KG1 (cell line): ENCODE measurements at regions not wholly inside any gene's neighbourhood (a gene's known extent, or its start where the extent isn't known, plus 50 kb on each side); places are given as distances from the start of the nearest gene placed in this dataset.
"Not testable (repeated sequence)": the region's sequence is repeated elsewhere in the genome, so short reads cannot be mapped to it uniquely, and the experiment has no call there.

Source experiments
- DNase-seq: peaks from one replicate; lab custom pipeline; 2025; lab: John Stamatoyannopoulos, UW

DNA sequence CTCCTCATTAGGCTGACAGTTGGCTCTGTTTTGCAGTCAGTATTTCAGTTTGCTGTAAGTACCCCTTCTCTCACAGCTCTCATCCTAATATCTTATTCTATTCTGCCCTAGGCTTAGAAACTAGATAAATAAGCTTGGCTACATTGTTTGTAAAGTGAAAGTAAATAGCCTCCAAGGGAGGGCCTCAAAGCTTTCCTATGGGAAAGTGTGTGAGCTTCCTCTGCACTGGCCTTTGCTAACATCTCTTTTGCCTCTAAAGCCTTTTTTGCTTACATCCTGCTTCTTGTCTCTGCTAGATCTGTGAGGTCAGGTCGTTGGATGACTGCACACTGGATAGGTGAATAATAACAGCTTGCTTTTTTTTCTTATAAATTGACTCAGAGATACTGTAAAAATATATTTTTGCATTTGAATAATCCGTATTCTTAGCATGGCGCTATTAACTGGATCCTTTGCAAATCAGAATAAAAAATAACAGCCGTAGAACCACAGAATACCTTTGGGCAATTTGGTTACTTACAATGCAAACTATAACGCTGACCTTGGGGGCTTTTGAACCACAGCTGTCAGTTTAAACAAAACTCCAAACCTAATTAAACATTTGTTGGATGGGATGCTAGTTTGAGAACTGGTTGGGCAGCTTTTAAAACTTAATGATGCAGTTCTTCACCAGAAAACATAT is 55.1 kb downstream of the TTC6 start:
- no peak for DNase-seq

DNA sequence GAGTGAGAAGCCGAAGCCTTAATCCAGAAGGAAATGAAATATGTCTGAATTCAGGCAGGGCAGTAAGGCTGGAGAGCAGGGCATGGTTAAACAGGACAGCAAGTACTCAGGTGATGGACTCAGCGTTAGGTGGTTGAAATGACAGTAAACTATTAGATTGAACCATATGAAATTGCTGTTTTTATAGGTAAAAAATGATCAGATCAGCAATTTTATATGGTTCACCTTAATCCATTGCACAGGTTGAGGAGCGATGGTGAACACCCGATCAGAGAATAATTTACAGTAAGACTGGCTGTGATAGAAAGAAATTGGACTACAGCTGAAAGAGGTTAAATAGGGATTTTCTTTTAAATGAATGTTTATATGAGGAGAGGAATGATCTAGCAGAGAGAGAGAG is 56.6 kb downstream of the TTC6 start:
- DNase-seq = no peak

DNA sequence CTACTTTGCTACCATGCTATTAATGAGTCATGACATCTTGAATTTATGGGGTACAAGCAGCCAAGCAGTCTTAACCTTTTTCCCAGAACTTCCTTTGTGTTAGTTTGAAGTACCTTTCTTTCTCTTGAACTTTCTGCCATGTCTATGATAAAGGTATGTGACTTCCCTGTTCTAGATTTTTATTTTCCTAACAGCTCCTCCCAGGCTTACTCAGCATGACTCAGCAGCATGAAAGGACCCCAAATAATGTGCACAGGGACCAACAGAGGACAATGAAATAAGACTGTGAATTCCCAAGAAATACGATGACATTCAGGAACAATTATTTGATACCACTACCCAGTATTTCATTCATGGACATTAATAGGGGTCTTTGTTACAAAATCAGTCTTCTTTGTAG is 60.0 kb downstream of the TTC6 start:
- DNase-seq = no peak

- DNase-seq = no peak
These were observed 62.7 kb downstream of the TTC6 start for GRCh38 chr14:37658156-37658555.

- DNase-seq = no peak
These were observed 68.1 kb downstream of the TTC6 start for GRCh38 chr14:37663498-37663897.

- no peak for DNase-seq
These were observed 70.0 kb downstream of the TTC6 start for GRCh38 chr14:37665479-37665878.

- no peak for DNase-seq
These were observed 70.5 kb downstream of the TTC6 start for GRCh38 chr14:37665951-37666350.

DNA sequence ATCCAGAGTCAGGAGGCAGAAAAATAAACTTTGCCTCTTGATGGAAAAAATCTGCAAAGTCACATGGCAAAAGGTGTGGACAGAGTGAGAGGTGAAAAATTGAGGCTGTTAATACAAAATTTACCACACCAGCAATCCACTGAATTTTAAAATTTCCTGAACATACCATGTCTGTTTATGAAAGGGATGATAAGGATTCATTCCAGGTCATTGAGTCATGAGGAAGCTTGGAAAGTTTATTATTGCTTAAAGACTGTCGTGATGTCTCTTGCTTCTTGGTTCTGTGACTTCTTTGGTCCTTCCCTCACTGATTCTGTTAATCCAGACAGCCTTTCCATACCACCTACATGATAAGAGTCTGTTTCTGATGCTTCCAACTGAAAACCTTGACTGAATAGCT is 73.2 kb downstream of the TTC6 start:
- DNase-seq = no peak

DNA sequence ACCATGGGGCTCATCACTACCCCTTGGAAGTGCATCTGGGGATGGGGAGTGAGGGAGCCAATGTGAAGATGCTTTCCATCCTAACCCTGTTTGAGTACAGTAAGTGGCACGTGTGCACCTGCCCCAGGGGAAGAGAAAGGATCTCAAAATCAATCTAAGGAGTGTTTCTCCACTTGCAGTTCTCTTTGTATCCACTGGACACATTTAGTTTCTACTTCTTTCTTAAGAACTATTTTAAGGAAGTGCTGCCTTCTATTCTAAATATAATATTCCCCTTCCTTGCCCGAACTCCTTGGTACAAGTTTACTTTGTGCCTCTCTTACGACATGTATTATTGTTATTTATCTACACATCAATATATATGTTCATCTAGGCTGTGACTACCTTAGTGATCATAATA is 73.8 kb downstream of the TTC6 start:
- DNase-seq = no peak

GRCh38 chr14:37673439-37673838 is 78.0 kb downstream of the TTC6 start:
- DNase-seq = no peak

DNA sequence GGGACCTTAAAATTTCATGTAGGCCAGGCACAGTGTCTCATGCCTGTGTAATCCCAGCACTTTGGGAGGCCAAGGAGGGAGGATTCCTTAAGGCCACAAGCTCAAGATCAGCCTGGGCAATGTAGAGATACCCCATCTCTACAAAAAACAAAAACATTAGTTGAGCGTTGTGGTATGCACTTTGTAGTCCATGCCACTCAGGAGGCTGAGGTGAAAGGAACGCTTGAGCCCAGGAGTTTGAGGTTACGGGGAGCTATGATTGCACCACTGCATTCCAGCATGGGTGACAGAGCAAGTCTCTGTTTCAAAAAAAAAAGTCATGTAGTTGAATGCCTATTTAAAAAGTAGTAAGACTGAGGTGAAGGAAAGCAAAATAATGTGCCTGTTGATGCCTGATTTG is 83.5 kb downstream of the TTC6 start:
- DNase-seq = no peak

- DNase-seq = no peak
These were observed 86.1 kb downstream of the TTC6 start for GRCh38 chr14:37681486-37681885.

DNA sequence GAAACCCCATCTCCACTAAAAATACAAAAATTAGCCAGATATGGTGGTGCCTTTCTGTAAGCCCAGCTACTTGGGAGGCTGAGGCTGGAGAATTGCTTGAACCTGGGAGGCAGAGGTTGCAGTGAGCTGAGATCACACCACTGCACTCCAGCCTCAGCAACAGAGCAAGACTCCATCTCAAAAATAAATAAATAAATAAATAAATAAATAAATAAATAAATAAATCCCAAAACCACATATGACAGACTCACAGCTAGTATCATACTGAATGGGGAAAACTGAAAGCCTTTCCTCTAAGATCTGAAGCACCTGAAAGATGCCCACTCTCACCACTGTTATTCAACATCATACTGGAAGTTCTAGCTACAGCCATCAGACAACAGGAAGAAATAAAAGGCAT is 97.3 kb downstream of the TTC6 start:
- DNase-seq = not testable (repeated sequence)

GRCh38 chr14:37693420-37693819 is 98.0 kb downstream of the TTC6 start:
- not testable (repeated sequence) for DNase-seq

DNA sequence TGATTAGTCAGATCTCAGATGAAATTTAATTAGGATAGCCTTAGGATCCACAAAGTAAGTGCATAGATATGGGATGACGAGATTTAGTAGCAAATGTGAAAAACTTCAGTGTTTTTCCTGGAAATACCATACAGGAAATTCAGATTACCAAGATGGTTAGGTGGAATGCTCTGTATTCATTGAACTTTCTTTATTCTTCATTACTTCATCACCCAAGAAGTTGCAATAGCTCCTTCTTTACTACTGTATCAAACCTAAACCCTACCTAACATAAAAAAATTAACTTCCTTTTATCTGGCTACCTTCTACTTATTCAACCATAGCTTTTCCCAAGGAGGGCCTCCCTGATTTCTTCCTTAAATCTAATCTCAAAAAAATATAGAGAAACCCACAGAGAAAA is 100.4 kb downstream of the TTC6 start:
- no peak for DNase-seq

- no peak for DNase-seq
These were observed 102.2 kb downstream of the TTC6 start for GRCh38 chr14:37697489-37698121.

DNA sequence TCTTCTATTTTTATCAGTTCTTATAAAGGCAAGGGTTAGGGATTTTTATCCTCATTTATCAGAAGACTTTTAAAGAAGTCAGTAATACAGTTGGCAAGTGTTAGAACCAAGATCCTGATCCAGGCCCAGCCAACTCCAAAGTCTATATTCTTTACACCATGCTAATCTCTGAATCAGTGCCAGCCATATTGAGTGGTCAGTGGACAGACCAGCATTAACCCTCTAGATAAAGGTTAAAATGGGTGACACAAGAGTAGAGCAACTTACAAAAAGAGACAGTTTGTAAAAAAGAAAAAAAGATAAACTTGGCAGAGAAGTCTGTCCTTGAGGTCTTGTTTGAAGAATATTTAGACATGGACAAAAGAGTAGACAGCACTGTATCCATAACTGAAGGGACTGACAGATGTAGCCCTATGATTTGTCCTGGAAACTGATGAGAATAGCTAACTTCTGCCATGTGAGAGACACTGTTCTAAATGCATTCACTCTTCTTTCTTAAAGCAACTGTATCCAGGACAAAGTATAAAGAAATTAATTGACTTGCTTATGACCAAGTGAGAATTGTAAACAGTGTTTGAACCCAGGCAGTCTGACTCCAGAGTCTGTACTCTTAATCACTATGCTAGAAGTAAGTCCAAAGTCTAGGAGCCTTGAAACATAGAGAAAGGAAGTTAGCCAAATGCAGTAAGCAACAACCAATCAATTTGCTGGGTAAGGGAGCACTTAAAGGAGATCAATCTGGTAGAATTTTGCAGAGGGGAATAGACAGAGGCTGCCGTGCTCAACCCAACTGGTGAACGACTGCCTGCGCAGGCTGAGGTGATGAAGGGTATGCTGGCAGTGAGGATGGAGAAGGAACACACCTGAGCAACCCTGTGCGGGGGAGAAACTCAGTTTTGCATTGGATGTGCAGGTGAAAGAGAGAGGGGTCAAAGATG is 103.7 kb downstream of the TTC6 start:
- DNase-seq = no peak

- no peak for DNase-seq
These were observed 112.3 kb downstream of the TTC6 start for GRCh38 chr14:37707716-37708115.

DNA sequence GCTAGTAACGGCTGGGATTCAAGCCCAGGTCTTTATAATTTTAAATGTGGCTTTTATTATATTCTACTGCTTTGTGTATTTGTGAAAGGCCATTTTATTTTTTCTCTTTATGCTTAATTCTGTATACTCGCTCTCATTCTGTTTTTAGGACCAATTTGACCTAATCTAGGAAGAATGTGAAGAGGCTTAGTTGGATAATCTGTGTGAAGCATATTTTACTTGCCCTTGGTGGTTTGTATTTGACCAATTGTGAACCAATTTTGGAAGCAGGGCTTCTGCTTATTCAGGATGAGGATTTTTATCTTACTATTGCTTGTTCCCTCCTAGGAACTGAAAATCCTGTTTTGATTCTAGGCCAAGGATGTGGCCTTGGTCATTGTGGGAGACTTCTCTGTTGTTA is 113.1 kb downstream of the TTC6 start:
- DNase-seq = no peak

- DNase-seq = peak; percentile 1
These were observed 114.2 kb downstream of the TTC6 start for GRCh38 chr14:37709419-37710195.

GRCh38 chr14:37711356-37711830 is 116.0 kb downstream of the TTC6 start:
- DNase-seq = no peak
